Immature natural killer cell (primary cell): ENCODE measurements at regions not wholly inside any gene's neighbourhood (a gene's known extent, or its start where the extent isn't known, plus 50 kb on each side); places are given as distances from the start of the nearest gene placed in this dataset.
A peak's percentile ranks its signal among the peaks of the same experiment; 100 is the strongest.

Experiments used
- DNase-seq, 3 donors: peaks; one replicate each; pipeline ENCODE4 v3.0.0; 2022; ENCODE audit warnings: mixed read lengths in 1 of 3
- H3K27ac Mint-ChIP-seq, 6 donors: one replicate each; pipeline ENCODE4 v1.8.0; 2020; ENCODE audit warnings: mixed read lengths in 6 of 6, mild to moderate bottlenecking in 5 of 6, inconsistent platforms in 4 of 6, moderate library complexity in 3 of 6
- H3K27me3 Mint-ChIP-seq, 3 donors: one replicate each; pipeline ENCODE4 v1.8.0; 2020 to 2021; ENCODE audit warnings: low read depth in 3 of 3, mild to moderate bottlenecking in 3 of 3, mixed read lengths in 3 of 3, moderate library complexity in 3 of 3, inconsistent platforms in 1 of 3
- H3K36me3 Mint-ChIP-seq, 3 donors: one replicate each; pipeline ENCODE4 v1.8.0; 2020; ENCODE audit warnings: mixed read lengths in 3 of 3, inconsistent platforms in 2 of 3, mild to moderate bottlenecking in 2 of 3
- H3K4me1 Mint-ChIP-seq, 2 donors: one replicate each; pipeline ENCODE4 v1.8.0; 2020; ENCODE audit warnings: inconsistent platforms in 2 of 2, mild to moderate bottlenecking in 2 of 2, mixed read lengths in 2 of 2, moderate library complexity in 1 of 2
- H3K4me3 Mint-ChIP-seq, 5 donors: one replicate each; pipeline ENCODE4 v1.8.0; 2020; ENCODE audit warnings: mild to moderate bottlenecking in 5 of 5, mixed read lengths in 5 of 5, inconsistent platforms in 3 of 5, moderate library complexity in 3 of 5
- H3K9me3 Mint-ChIP-seq, 6 donors: one replicate each; pipeline ENCODE4 v1.8.0; 2020; ENCODE audit warnings: mild to moderate bottlenecking in 6 of 6, mixed read lengths in 6 of 6, inconsistent platforms in 4 of 6, moderate library complexity in 3 of 6

DNA sequence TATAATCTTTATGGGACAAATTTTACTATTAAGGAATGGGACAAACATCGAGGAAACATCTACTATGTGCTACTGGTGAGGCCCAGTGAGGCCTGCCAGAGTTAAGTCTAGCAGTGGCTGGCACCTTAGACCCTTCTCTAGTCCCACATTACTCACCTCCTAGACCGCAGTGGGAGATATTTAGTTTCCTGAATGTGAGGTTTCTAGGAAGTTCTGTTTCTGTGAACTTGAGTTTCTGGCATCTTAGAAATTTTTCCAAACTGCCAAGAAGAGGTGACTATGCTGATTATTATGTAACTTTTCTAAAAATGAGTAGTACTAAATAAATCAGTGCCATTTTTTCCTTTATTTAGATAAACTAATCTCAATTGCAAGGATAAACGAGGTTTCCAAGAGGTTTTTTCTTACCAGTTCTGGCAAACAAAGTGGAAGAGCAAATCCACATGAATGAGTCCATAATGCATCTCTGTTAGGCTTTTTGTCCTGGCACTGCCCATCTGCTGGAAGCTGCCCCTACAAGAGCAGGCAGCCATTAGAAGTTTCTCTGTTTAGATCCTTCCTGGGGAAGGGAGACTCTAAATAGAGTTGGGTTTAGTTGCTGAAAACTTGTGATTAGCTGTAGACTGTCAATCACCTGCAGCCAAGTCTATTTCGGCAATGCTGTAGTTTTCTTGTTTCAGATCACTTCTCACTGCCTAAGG is 348.7 kb downstream of the MAN2A1 start:
- no peak for DNase-seq
- H3K4me3 Mint-ChIP-seq = no peak overlapping the region
- H3K9me3 Mint-ChIP-seq = peaks cover 0 to 7% (median 3%) of the 10 kb centered on the region in 6 donors
- H3K36me3 Mint-ChIP-seq = no peaks in the 10 kb centered on the region
- no peak overlapping the region for H3K27ac Mint-ChIP-seq
- H3K4me1 Mint-ChIP-seq = no peaks in the 10 kb centered on the region
- peaks cover 0 to 3% (median under 1%) of the 10 kb centered on the region in 3 donors for H3K27me3 Mint-ChIP-seq

DNA sequence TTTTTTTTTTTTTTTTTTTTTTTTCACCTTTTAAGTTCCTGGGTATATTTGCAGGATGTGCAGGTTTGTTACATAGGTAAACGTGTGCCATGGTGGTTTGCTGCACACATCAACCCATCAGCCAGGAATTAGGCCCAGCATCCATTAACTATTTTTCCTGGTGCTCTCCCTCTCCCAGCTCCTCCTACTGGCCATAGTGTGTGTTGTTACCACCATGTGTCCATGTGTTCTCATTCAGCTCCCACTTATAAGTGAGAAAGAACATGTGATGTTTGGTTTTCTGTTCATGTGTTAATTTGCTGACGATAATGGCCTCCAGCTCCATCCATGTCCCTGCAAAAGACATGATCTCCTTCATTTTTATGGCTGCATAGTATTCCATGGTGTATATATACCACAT is 350.5 kb downstream of the MAN2A1 start:
- H3K4me3 Mint-ChIP-seq = no peak overlapping the region
- no peak for DNase-seq
- H3K9me3 Mint-ChIP-seq = peaks cover 0 to 16% (median 5%) of the 10 kb centered on the region in 6 donors
- H3K27me3 Mint-ChIP-seq = peaks cover 2 to 5% (median 2%) of the 10 kb centered on the region in 3 donors
- no peaks in the 10 kb centered on the region for H3K4me1 Mint-ChIP-seq
- H3K36me3 Mint-ChIP-seq = peaks cover 0 to 4% (median 0%) of the 10 kb centered on the region in 3 donors
- H3K27ac Mint-ChIP-seq = no peak overlapping the region

DNA sequence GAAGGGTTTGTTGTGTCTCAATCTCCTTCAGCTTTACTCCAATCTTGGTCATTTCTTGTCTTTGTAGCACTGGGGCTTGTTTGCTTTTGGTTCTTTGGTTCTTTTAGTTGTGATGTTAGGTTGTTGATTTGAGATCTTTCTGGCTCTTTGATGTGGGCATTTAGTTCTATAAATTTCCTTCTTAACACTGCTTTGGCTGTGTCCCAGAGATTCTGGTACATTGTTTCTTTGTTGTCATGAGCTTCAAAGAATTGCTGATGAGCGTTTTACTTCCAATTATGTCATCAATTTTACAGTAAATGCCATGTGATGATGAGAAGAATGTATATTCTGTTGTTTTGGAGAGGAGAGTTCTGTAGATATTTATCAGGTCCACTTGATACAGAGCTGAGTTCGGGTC is 353.3 kb downstream of the MAN2A1 start:
- peaks cover 0 to 16% (median 5%) of the 10 kb centered on the region in 6 donors for H3K9me3 Mint-ChIP-seq
- peaks cover 0 to 4% (median 0%) of the 10 kb centered on the region in 3 donors for H3K36me3 Mint-ChIP-seq
- no peak overlapping the region for H3K27ac Mint-ChIP-seq
- H3K4me1 Mint-ChIP-seq = no peaks in the 10 kb centered on the region
- H3K4me3 Mint-ChIP-seq = no peak overlapping the region
- no peak for DNase-seq
- H3K27me3 Mint-ChIP-seq = peaks cover 2 to 4% (median 2%) of the 10 kb centered on the region in 3 donors

DNA sequence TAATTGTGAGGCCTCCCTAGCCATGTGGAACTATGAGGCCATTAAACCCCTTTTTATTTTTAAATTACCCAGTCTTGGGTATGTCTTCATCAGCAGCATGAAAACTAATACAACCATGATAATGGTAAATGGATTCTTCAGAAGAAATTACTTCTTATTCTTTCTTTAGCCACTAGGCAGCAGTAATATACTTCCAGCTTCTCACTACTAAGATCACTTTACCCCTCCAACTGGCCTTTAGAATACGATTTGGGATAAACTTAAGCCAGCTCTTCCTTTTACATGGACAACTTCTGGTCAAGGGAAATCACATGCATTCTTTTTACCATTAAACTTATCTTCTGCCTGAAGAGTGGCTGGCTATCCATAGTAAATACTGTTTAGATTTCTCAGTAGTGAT is 355.4 kb downstream of the MAN2A1 start:
- Mint-ChIP-seq H3K36me3 (peaks cover 0 to 4% (median 0%) of the 10 kb centered on the region in 3 donors), H3K9me3 (peaks cover 0 to 16% (median 5%) of the 10 kb centered on the region in 6 donors), H3K4me1 (no peaks in the 10 kb centered on the region), H3K27ac (no peak overlapping the region), H3K4me3 (no peak overlapping the region), H3K27me3 (peaks cover 2 to 6% (median 4%) of the 10 kb centered on the region in 3 donors)
- no peak for DNase-seq

DNA sequence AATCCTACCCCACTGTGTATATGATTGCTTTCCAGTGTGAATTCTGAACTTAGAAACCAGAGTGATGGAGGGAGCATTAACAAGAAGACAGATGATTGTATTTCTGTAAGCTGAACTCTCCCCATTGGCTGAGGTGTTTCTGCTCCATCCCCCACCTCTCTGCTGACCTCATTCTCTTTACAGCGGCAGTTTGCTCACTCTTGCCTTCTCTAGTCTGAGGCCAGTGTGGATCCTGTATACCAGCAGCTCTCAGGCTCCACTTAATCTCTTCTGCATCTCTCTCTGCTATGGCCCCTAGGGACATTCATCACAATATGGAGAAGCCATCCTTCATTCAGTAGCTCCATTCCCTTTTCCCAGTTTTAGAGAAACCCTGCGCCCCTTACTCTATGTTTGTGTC is 358.8 kb downstream of the MAN2A1 start:
- H3K36me3 Mint-ChIP-seq = peaks cover 0 to 4% (median 0%) of the 10 kb centered on the region in 3 donors
- H3K9me3 Mint-ChIP-seq = peaks cover 0 to 8% (median 2%) of the 10 kb centered on the region in 6 donors
- DNase-seq = no peak
- peaks cover 2% of the 10 kb centered on the region in 2 donors for H3K4me1 Mint-ChIP-seq
- peaks cover 1 to 5% (median 4%) of the 10 kb centered on the region in 3 donors for H3K27me3 Mint-ChIP-seq
- H3K4me3 Mint-ChIP-seq = no peak overlapping the region
- H3K27ac Mint-ChIP-seq = no peak overlapping the region

DNA sequence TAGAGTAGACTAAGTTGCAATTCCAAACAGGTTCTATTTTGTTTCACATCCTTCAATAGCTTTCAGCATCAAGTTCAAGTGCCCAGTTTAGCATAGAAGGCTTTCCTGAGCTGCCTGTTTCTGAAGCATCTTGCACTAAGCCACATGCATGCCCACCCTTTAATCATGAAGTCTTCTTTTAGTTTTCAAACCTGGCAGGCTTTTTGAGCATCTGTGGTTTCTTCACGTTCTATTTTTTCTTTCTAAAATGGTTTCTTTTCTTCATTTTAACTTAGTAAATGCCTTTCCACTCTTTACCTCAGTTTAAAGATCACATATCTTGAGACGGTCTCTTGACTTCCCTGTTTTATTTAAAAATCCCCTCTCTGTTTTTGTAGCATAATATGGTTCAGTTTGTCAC is 360.1 kb downstream of the MAN2A1 start:
- H3K4me1 Mint-ChIP-seq = peaks cover 15% of the 10 kb centered on the region in 2 donors
- H3K9me3 Mint-ChIP-seq = no peaks in the 10 kb centered on the region
- H3K27ac Mint-ChIP-seq = no peak overlapping the region
- H3K36me3 Mint-ChIP-seq = no peaks in the 10 kb centered on the region
- no peak for DNase-seq
- no peak overlapping the region for H3K4me3 Mint-ChIP-seq
- H3K27me3 Mint-ChIP-seq = peaks cover 0 to 4% (median 2%) of the 10 kb centered on the region in 3 donors

DNA sequence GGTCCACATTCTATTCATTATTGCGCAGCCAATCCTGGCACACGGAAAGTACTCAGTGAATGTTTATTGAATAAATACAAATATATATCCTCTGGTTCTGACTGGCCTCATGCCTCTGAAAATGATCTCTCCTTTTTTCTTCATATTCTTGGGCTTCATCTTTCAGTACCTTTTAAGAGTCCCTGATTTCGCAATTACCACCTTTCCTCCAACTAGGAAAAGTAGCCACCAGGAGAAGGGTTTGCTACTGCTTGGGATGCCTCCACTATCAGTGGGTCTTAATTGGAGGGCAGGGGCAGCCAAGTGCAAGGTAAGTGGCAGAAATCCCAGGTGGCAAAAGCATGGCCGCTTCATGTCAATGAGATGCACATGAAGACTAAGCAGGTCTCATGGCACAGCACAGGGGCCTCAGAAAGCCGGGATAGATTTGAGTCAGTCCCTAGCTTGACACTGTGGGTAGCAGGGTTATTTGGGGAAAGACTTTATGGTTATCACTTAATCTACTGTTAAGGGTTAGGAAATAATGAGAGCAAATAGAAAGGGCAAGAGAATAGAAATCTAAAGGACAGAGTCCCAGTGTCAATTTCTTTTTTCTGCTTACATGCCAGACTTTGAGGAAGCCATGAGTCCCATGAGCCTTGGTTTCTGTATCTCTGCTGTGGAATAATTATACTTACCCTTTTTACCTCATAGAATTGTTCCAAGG is 361.1 kb downstream of the MAN2A1 start:
- Mint-ChIP-seq H3K27me3 (peaks cover 0 to 4% (median 2%) of the 10 kb centered on the region in 3 donors), H3K4me3 (no peak overlapping the region), H3K4me1 (peaks cover 15 to 17% of the 10 kb centered on the region in 2 donors), H3K9me3 (no peaks in the 10 kb centered on the region), H3K36me3 (no peaks in the 10 kb centered on the region), H3K27ac (no peak overlapping the region)
- DNase-seq = no peak

DNA sequence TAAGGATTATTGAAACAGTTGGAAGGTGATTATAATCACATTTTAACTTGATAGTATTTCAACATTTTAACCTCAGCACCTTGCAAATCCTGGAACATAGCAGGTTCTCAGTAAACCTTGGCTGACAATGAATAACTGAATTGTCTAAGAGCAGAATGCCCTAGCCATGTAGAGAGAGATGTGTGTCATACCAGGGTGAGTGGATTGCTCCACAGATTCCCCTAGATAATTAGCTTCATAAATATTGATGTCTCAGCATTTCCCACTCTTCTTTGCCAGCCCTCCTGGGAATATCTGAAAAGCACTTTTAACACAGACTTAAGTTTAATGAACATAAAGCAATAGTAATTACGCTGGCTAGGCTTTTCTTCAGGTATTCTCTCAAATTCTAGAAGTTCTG is 363.5 kb downstream of the MAN2A1 start:
- peaks cover 0 to 6% (median 0%) of the 10 kb centered on the region in 3 donors for H3K27me3 Mint-ChIP-seq
- peaks cover 15 to 17% of the 10 kb centered on the region in 2 donors for H3K4me1 Mint-ChIP-seq
- H3K4me3 Mint-ChIP-seq = no peak overlapping the region
- H3K9me3 Mint-ChIP-seq = no peaks in the 10 kb centered on the region
- DNase-seq = no peak
- H3K36me3 Mint-ChIP-seq = no peaks in the 10 kb centered on the region
- no peak overlapping the region for H3K27ac Mint-ChIP-seq

DNA sequence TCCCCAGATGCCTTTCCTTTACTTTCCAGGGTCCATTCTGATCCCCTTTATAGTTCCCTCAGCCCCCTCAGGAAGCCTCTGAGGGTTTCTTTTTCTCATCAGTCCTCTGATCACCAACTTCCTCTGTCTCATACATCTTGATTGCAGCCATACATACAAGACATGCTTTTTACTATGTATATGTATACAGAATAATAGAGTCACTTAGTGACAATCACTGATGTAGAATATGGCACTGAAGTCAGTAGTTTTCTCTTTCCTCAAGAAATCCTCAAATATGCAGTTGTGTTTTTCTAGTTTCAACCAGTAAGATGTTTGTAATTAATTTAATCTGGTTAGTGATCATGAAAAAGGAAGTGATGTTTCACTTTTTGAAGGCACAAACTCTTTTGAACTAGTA is 364.1 kb downstream of the MAN2A1 start:
- H3K36me3 Mint-ChIP-seq = no peaks in the 10 kb centered on the region
- peak overlapping the region in 3 of 6 donors; percentile 7 to 66 (median 24) for H3K27ac Mint-ChIP-seq
- no peak for DNase-seq
- peak overlapping the region in 4 of 5 donors; percentile 9 to 65 (median 30) for H3K4me3 Mint-ChIP-seq
- peaks cover 0 to 2% (median 0%) of the 10 kb centered on the region in 3 donors for H3K27me3 Mint-ChIP-seq
- H3K4me1 Mint-ChIP-seq = peaks cover 15 to 17% of the 10 kb centered on the region in 2 donors
- H3K9me3 Mint-ChIP-seq = no peaks in the 10 kb centered on the region

DNA sequence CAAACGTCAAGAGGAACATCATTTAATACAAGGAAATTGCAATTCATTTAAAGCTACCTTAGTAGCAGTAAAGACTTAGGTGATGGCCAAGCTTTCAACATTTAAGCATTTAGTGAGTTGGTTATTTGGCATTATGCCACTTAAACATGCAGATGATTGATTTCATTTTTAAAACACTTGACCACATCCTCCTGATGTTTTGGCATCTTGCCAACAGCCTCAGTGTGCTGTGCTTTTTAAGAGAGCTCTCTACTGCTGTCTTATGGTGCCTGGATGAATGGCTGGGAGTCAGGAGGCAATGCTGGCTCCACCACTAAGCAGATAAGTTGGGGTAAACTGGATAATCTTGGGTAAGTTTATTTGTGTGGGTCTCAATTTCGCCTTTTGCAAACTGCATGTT is 364.5 kb downstream of the MAN2A1 start:
- no peaks in the 10 kb centered on the region for H3K9me3 Mint-ChIP-seq
- no peaks in the 10 kb centered on the region for H3K36me3 Mint-ChIP-seq
- peak; percentile 61 to 80 (median 71) for DNase-seq
- peak overlapping the region in 4 of 5 donors; percentile 9 to 65 (median 30) for H3K4me3 Mint-ChIP-seq
- peaks cover 0 to 2% (median 0%) of the 10 kb centered on the region in 3 donors for H3K27me3 Mint-ChIP-seq
- H3K27ac Mint-ChIP-seq = peak overlapping the region in 2 of 6 donors; percentile 29 to 66
- peaks cover 15 to 17% of the 10 kb centered on the region in 2 donors for H3K4me1 Mint-ChIP-seq

DNA sequence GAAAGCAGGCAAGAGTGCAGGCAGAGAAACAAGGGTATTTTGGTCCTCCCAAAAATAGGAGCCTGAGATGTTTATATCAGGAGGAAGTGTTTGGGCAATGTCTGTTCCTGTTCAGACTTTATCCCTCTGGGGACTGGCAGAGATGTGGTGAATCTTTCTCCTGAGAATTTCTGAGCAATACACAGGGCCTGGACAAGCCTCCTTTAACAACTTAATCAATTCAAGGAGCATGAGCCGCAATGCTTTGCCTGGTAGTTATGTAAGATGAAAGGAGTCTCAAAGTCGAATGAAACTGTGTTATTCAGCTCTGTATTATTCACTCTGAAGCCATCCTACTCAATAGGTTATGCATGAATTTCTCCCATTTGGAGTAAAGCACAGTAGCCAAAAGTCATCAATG is 365.6 kb downstream of the MAN2A1 start:
- Mint-ChIP-seq H3K36me3 (no peaks in the 10 kb centered on the region), H3K27ac (no peak overlapping the region), H3K9me3 (peaks cover 0 to 2% (median 0%) of the 10 kb centered on the region in 6 donors), H3K27me3 (peaks cover 0 to 2% (median 0%) of the 10 kb centered on the region in 3 donors), H3K4me1 (peaks cover 15 to 17% of the 10 kb centered on the region in 2 donors), H3K4me3 (no peak overlapping the region)
- no peak for DNase-seq

DNA sequence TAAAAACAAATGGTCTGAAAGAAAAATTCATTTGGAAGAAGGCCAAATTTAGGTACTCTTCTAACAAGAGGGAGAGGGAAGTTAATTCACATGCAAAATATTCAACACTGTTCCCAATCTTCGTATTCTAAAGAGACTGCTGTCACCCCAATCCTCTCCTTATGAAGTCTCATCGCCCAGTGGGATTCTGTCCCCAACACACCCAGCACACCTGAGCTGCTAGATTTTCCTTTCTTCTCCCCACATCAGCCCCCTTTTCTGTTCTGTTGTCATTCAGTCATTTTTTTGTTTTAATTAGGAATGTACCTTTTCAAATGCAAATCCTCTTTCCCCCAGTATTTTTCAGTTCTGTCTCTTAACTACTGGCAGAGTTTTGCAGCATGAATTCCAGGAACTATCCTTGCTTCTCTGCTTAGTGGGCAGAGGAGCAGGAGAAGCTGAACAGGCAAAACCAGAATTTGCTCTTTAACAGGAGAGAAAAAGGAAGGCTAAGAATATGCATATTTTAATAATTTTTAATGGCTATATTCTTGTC is 366.9 kb downstream of the MAN2A1 start:
- H3K27ac Mint-ChIP-seq = no peak overlapping the region
- H3K36me3 Mint-ChIP-seq = no peaks in the 10 kb centered on the region
- no peak overlapping the region for H3K4me3 Mint-ChIP-seq
- H3K4me1 Mint-ChIP-seq = peaks cover 15 to 17% of the 10 kb centered on the region in 2 donors
- H3K9me3 Mint-ChIP-seq = peaks cover 0 to 2% (median 0%) of the 10 kb centered on the region in 6 donors
- H3K27me3 Mint-ChIP-seq = peaks cover 0 to 3% (median 0%) of the 10 kb centered on the region in 3 donors
- DNase-seq = no peak

DNA sequence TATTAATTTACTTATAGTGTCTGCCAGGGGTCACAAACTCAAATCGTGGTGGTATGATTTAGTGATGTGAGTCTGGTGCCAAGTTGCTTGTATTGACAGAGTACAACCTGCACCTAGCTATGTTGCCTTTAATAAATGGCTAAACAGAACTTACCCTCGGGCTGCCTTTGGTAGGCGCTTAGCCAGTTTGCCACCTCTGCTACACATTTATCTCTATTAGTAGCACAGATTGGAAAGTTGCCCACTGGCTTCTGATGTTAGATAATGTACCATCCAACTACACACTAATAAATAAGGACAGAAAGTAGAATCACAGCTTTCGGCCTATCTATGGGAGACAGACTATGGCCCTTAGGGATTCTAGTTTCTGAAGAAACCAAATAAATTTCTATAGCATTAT is 368.4 kb downstream of the MAN2A1 start:
- peaks cover 0 to 2% (median 0%) of the 10 kb centered on the region in 6 donors for H3K9me3 Mint-ChIP-seq
- H3K27ac Mint-ChIP-seq = no peak overlapping the region
- peaks cover 15 to 17% of the 10 kb centered on the region in 2 donors for H3K4me1 Mint-ChIP-seq
- H3K27me3 Mint-ChIP-seq = peaks cover 0 to 3% (median 0%) of the 10 kb centered on the region in 3 donors
- H3K4me3 Mint-ChIP-seq = no peak overlapping the region
- no peaks in the 10 kb centered on the region for H3K36me3 Mint-ChIP-seq
- DNase-seq = no peak

DNA sequence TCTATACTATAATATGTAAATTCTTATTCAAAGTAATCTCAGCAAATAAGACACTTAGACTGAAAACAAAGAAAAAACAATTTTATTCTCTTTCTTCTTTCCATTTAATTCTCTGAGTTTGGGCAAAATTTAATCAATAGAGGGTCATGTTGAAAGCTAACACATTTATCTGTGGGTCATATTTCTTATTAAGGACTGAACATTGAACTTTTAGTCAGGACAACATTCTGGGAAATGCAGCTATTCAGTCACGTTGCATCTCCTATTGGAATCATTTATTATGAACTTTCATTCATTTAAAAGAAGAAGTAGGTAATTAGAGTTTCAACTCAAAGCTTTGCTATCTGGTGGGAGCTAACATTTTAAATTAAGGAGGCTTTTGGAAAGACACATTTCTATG is 372.5 kb downstream of the MAN2A1 start:
- Mint-ChIP-seq H3K4me3 (no peak overlapping the region), H3K27ac (no peak overlapping the region), H3K4me1 (no peaks in the 10 kb centered on the region), H3K9me3 (peaks cover 0 to 2% (median 0%) of the 10 kb centered on the region in 6 donors), H3K27me3 (peaks cover 0 to 3% (median 0%) of the 10 kb centered on the region in 3 donors), H3K36me3 (no peaks in the 10 kb centered on the region)
- DNase-seq = no peak
